ENCODE measurements at regions not wholly inside any gene's neighbourhood (a gene's known extent, or its start where the extent isn't known, plus 50 kb on each side); places are given as distances from the start of the nearest gene placed in this dataset.

GRCh38 chr2:22274661-22275060 lies 1110.3 kb upstream of the KLHL29 start:
- TF ChIP-seq POLR2A (IDR thresholded peaks at IDR 0.05) (no peak), CTCF (IDR thresholded peaks at IDR 0.05) (no peak)

All from heart left ventricle (tissue), 13 donors.